Endothelial cell of umbilical vein (primary cell): ENCODE measurements at regions not wholly inside any gene's neighbourhood (a gene's known extent, or its start where the extent isn't known, plus 50 kb on each side); places are given as distances from the start of the nearest gene placed in this dataset.

Experiments used
- BruUV-seq: library from RNA; stranded (reverse); fragments of 400-500 nt; replicated peaks from 2 replicates; lab custom pipeline; 2021; lab: Mats Ljungman, UMichigan
- CTCF ChIA-PET: fragments of 300-600, 350-600 bp; sonication (Branson Sonifier 250); formaldehyde crosslinking; loops from one replicate; lab custom pipeline; 2021; ENCODE audit warnings: antibody characterized with exemption, inconsistent platforms; lab: Charles Lee
- POLR2A ChIA-PET: fragments of 300-600, 350-600 bp; sonication (Branson Sonifier 250); formaldehyde crosslinking; loops from one replicate; lab custom pipeline; 2021; ENCODE audit warnings: antibody characterized with exemption, inconsistent platforms; lab: Charles Lee
- DNase-seq: peaks from one replicate; pipeline ENCODE4 v3.0.0-alpha.2; 2011; ENCODE audit warnings: low read depth, low spot score
- FAIRE-seq: peaks from 2 replicates; lab custom pipeline; 2011; peaks lifted over from hg19 to GRCh38; lab: Jason Lieb, UNC
- H2AFZ ChIP-seq: 2 replicates; pipeline ENCODE4 v1.6.0; 2012; ENCODE audit warnings: low read depth, low read length, control low read depth, inconsistent platforms
- H3K27ac ChIP-seq: 2 replicates; pipeline ENCODE4 v1.5.1; 2011; ENCODE audit warnings: low read depth, mild to moderate bottlenecking, control low read depth, low read length, moderate library complexity; ENCODE audit not compliant: insufficient read depth
- H3K27me3 ChIP-seq, 2 experiments: 2 replicates each; pipeline versions ENCODE4 v1.6.0 to v1.6.1; 2011; ENCODE audit warnings: low read length in 2 of 2, mixed read lengths in 1 of 2; ENCODE audit not compliant: control insufficient read depth in 2 of 2, insufficient read depth in 2 of 2
- H3K36me3 ChIP-seq, 2 experiments: 2 replicates in 1 of 2; 3 replicates in 1 of 2; pipeline ENCODE4 v1.5.1; 2011; ENCODE audit warnings: low read length in 2 of 2, mild to moderate bottlenecking in 1 of 2, moderate library complexity in 1 of 2; ENCODE audit not compliant: control insufficient read depth in 2 of 2, insufficient read depth in 2 of 2; ENCODE audit errors: extremely low read depth in 1 of 2
- H3K4me1 ChIP-seq: 3 replicates; pipeline ENCODE4 v1.5.1; 2011; ENCODE audit warnings: mild to moderate bottlenecking, low read length; ENCODE audit not compliant: control insufficient read depth, insufficient read depth; ENCODE audit errors: extremely low read depth
- H3K4me2 ChIP-seq: 2 replicates; pipeline ENCODE4 v1.6.1; 2011; ENCODE audit warnings: low read length, control low read depth, mixed read lengths; ENCODE audit not compliant: insufficient read depth
- H3K4me3 ChIP-seq, 3 experiments: fragments of 200-600 bp in 1 of 3; sonication (generic), shearing (Covaris generic) in 1 of 3; replicated peaks in 1 of 3; 2 replicates each; pipeline ENCODE4 v1.5.1; 2011 to 2016; ENCODE audit warnings: control low read depth in 3 of 3, low read length in 3 of 3, mild to moderate bottlenecking in 2 of 3, inconsistent platforms in 1 of 3, low read depth in 1 of 3, moderate library complexity in 1 of 3; ENCODE audit not compliant: insufficient read depth in 1 of 3
- H3K79me2 ChIP-seq: 2 replicates; pipeline ENCODE4 v1.6.0; 2012; ENCODE audit warnings: low read length, inconsistent platforms; ENCODE audit not compliant: control insufficient read depth, insufficient read depth
- H3K9ac ChIP-seq: replicated peaks from 2 replicates; pipeline ENCODE3; 2011; ENCODE audit warnings: low read length, control low read depth; ENCODE audit not compliant: insufficient read depth; ENCODE audit errors: extremely low read depth
- H3K9me1 ChIP-seq: replicated peaks from 3 replicates; pipeline ENCODE4 v1.6.0; 2011; ENCODE audit warnings: mild to moderate bottlenecking, low read length; ENCODE audit not compliant: control insufficient read depth, insufficient read depth; ENCODE audit errors: extremely low read depth
- H3K9me3 ChIP-seq: replicated peaks from 2 replicates; pipeline ENCODE4 v1.5.1; 2012; ENCODE audit warnings: low read length, inconsistent platforms; ENCODE audit not compliant: control insufficient read depth, insufficient read depth
- H4K20me1 ChIP-seq: replicated peaks from 2 replicates; pipeline ENCODE3; 2011; ENCODE audit warnings: mild to moderate bottlenecking, low read length; ENCODE audit not compliant: control insufficient read depth, insufficient read depth; ENCODE audit errors: extremely low read depth
- EZH2 ChIP-seq: IDR thresholded peaks from 2 replicates; pipeline ENCODE4 v1.6.1; 2012; ENCODE audit warnings: borderline replicate concordance, low read depth, mild to moderate bottlenecking, moderate library complexity, low read length, inconsistent platforms; ENCODE audit not compliant: severe bottlenecking
- FOS ChIP-seq: IDR thresholded peaks from 2 replicates; pipeline ENCODE4 v1.6.1; 2011; ENCODE audit warnings: mild to moderate bottlenecking, low read length, moderate library complexity, borderline replicate concordance; ENCODE audit not compliant: insufficient read depth
- GATA2 ChIP-seq: IDR thresholded peaks from 2 replicates; pipeline ENCODE4 v1.7.0; 2011; ENCODE audit warnings: low read depth, mild to moderate bottlenecking, moderate library complexity, mixed read lengths, low read length; ENCODE audit not compliant: insufficient read length, insufficient read depth
- JUN ChIP-seq: IDR thresholded peaks from 2 replicates; pipeline ENCODE4 v1.6.1; 2011; ENCODE audit warnings: borderline replicate concordance, low read depth; ENCODE audit not compliant: insufficient read length, insufficient read depth
- MYC ChIP-seq: IDR thresholded peaks from one replicate; pipeline ENCODE4 v1.6.1; 2011; ENCODE audit warnings: mild to moderate bottlenecking, low read depth, low read length
- POLR2A ChIP-seq: IDR thresholded peaks from 2 replicates; pipeline ENCODE4 v1.6.1; 2012; ENCODE audit warnings: low read depth, mild to moderate bottlenecking, control low read depth, low read length
- POLR2AphosphoS5 ChIP-seq: IDR thresholded peaks from 2 replicates; pipeline ENCODE4 v1.6.1; 2012; ENCODE audit warnings: low read depth, mild to moderate bottlenecking, control low read depth, low read length, moderate library complexity; ENCODE audit not compliant: insufficient read depth
- dilution Hi-C: fragments of 300-500 bp; cut with MboI; formaldehyde crosslinking; loops from one replicate; pipeline ENCODE4 v1.15.0; 2019; ENCODE audit warnings: low sequenced_read_pairs; ENCODE audit not compliant: extremely low pct_ligation_motif_present
- intact Hi-C: fragments of 100-400 bp; cut with micrococcal nuclease; formaldehyde crosslinking; loops from one replicate; pipeline ENCODE4 v1.10.0; 2022
- TF ChIP-seq, protein P1 (sequence below), 2 donors: IDR thresholded peaks; 1 replicate in 1 of 2; 2 replicates in 1 of 2; pipeline ENCODE4 v1.5.1; 2011; ENCODE audit warnings: low read length in 2 of 2, mild to moderate bottlenecking in 2 of 2, moderate library complexity in 2 of 2, control low read depth in 1 of 2, inconsistent platforms in 1 of 2, low read depth in 1 of 2; ENCODE audit not compliant: insufficient read depth in 1 of 2; ENCODE audit errors: extremely low read depth in 1 of 2
- TF ChIP-seq, protein P2 (sequence below): IDR thresholded peaks from 2 replicates; pipeline ENCODE4 v1.6.1; 2011; ENCODE audit not compliant: insufficient read depth, insufficient read length

DNA sequence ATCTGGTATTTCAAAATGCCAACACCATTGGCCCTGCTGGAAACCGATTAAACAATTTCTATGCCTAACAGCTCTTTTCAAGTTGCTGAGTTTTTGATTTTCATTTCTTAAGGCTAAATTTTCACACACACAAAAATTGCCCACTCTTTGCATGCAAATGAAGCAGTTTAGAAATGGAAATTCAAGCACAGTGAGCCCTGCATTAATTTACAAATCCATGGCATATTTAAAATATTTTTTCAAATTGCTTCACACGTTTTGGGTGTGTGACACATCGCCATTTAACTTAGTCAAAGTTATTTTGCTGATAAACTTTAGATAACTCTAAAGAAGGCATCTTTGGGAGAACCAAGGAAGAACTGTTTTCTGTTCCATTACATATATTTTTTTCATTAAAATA, 184.8 kb downstream of the TXNL1 start:
- Histone ChIP-seq H2AFZ (no peak overlapping the region), H3K9ac (no peak overlapping the region), H3K36me3 (no peaks in the 10 kb centered on the region), H4K20me1 (no peaks in the 10 kb centered on the region), H3K9me3 (no peaks in the 10 kb centered on the region), H3K79me2 (no peaks in the 10 kb centered on the region), H3K27me3 (no peaks in the 10 kb centered on the region), H3K4me3 (no peak overlapping the region), H3K27ac (no peak overlapping the region), H3K4me2 (no peak overlapping the region), H3K4me1 (peaks cover 4% of the 10 kb centered on the region), H3K9me1 (no peaks in the 10 kb centered on the region)
- DNase-seq (no peak), FAIRE-seq (no peak)
- TF ChIP-seq, protein P1, sequence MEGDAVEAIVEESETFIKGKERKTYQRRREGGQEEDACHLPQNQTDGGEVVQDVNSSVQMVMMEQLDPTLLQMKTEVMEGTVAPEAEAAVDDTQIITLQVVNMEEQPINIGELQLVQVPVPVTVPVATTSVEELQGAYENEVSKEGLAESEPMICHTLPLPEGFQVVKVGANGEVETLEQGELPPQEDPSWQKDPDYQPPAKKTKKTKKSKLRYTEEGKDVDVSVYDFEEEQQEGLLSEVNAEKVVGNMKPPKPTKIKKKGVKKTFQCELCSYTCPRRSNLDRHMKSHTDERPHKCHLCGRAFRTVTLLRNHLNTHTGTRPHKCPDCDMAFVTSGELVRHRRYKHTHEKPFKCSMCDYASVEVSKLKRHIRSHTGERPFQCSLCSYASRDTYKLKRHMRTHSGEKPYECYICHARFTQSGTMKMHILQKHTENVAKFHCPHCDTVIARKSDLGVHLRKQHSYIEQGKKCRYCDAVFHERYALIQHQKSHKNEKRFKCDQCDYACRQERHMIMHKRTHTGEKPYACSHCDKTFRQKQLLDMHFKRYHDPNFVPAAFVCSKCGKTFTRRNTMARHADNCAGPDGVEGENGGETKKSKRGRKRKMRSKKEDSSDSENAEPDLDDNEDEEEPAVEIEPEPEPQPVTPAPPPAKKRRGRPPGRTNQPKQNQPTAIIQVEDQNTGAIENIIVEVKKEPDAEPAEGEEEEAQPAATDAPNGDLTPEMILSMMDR (IDR thresholded peaks at IDR 0.05; ENCODE audit: extremely low read depth in 1 of 2, insufficient read depth in 1 of 2, low read depth in 1 of 2, low read length in 2 of 2) = no peak
- TF ChIP-seq FOS (no peak), POLR2AphosphoS5 (no peak), EZH2 (no peak), MYC (no peak), POLR2A (no peak), GATA2 (no peak), JUN (no peak)
- TF ChIP-seq, protein P2, sequence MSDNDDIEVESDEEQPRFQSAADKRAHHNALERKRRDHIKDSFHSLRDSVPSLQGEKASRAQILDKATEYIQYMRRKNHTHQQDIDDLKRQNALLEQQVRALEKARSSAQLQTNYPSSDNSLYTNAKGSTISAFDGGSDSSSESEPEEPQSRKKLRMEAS = no peak
- POLR2A ChIA-PET = no interaction called here
- CTCF ChIA-PET = interaction anchor here (1.0 kb wide), 1 partner anchor 10 kb away, joined by 3 read pairs; no protein-coding TSS in a partner anchor
- dilution Hi-C loops (no loop called here), intact Hi-C loops (no loop called here)
- no TSS peak for BruUV-seq
